H4 (cell line): ENCODE measurements at regions not wholly inside any gene's neighbourhood (a gene's known extent, or its start where the extent isn't known, plus 50 kb on each side); places are given as distances from the start of the nearest gene placed in this dataset.
"Not testable (repeated sequence)": the region's sequence is repeated elsewhere in the genome, so short reads cannot be mapped to it uniquely, and the experiment has no call there.

Experiments
- DNase-seq: peaks from one replicate; pipeline ENCODE4 v3.0.0-alpha.2; 2015; ENCODE audit warnings: low spot score

- DNase-seq, result no peak
These were observed 107.4 kb upstream of the BARHL2 start for GRCh38 chr1:90824551-90824950.

- no peak for DNase-seq
These were observed 106.6 kb upstream of the BARHL2 start for GRCh38 chr1:90823686-90824085.

- no peak for DNase-seq
These were observed 104.8 kb upstream of the BARHL2 start for GRCh38 chr1:90821788-90822359.

GRCh38 chr1:90821152-90821787, 104.2 kb upstream of the BARHL2 start:
- no peak for DNase-seq

DNA sequence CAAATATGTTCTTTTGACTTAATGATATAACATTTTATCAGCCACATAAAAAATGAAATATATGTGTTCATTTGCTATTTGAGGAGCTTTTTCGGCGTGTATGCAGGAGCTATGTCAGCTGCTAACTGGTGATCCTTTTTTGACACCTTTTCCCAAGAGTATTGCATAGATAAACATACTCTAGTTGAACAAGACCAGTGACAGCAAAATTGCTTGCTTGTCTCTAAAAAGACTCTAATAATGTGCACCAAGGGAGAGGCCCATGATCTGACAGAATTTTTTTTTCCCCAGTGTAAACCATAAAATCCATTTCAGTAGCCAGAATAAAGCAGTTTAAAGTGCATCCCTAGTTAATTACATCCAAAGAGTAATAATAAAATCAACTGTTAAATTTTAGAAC, 103.6 kb upstream of the BARHL2 start:
- no peak for DNase-seq

DNA sequence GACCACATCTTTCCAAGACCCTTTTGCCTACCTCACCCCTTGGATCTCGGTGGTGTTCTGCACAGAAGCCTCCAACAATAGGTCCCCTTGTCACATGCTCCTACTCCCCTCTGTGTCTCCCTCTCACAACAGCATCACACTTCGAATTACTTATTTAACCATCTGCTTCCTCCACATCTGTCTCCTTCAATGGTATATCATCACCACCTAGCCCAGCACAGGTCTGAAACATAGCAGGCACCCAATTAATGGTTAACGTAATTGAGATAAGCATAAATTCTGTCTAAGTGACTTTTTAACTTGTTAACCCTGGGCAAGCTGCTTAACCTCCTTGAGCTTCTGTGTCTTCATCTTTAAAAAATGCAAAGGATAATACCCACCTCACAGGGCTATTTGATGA, 100.3 kb upstream of the BARHL2 start:
- no peak for DNase-seq

DNA sequence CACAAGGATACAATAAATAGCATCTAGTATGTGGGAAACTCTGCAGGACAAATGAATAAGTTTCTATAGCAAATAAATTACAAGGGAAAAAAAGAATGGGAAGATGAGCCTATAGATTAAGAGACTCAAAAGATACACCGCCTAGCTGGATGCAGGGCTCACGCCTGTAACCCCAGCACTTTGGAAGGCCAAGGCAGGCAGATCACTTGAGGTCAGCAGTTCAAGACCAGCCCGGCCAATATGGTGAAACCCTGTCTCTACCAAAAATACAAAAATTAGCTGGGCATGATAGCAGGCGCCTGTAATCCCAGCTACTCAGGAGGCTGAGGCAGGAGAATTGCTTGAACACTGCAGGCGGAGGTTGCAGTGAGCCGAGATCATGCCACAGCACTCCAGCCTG, 95.1 kb upstream of the BARHL2 start:
- not testable (repeated sequence) for DNase-seq

DNA sequence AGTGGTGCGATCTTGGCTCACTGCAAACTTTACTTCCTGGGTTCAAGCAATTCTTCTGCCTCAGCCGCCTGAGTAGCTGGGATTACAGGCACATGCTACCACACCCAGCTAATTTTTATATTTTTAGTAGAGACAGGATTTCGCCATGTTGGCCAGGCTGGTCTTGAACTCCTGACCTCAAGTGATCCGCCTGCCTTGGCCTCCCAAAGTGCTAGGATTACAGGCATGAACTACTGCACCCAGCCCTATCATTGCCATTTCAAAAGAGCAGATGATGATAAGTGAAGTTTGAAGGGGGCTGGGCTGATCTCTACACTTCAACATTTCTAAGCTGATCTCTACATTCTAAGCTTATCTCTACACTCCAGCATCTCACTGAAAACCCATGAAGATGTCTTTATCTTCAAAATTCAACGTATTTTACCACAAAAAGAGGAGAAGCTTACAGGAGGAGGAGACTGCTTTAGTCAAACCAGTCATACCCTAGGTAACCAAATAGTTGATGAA, 94.4 kb upstream of the BARHL2 start:
- DNase-seq, result not testable (repeated sequence)

- no peak for DNase-seq
These were observed 93.6 kb upstream of the BARHL2 start for GRCh38 chr1:90810681-90811080.

GRCh38 chr1:90809996-90810395, 92.9 kb upstream of the BARHL2 start:
- no peak for DNase-seq

DNA sequence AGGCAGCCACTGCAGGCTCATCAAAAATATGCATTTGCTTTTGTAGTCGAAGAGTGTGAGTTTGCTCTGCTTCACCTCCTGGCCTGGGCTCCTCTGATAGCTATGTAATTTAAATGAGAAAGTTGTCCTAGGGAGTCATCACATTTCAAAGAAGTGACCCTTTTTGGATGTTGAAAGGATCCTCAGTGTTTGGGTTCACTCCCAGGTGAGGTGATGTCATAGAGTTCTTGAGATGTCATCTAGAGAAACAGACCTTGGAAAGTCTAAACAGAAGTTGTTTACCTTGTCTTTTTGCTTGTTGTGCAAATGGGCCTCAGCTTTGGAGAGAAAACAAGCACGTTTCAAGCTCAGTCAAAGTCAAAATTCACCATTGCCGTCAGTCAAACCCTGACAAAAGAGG, 92.0 kb upstream of the BARHL2 start:
- DNase-seq, result no peak

GRCh38 chr1:90807329-90807728, 90.2 kb upstream of the BARHL2 start:
- DNase-seq, result no peak

DNA sequence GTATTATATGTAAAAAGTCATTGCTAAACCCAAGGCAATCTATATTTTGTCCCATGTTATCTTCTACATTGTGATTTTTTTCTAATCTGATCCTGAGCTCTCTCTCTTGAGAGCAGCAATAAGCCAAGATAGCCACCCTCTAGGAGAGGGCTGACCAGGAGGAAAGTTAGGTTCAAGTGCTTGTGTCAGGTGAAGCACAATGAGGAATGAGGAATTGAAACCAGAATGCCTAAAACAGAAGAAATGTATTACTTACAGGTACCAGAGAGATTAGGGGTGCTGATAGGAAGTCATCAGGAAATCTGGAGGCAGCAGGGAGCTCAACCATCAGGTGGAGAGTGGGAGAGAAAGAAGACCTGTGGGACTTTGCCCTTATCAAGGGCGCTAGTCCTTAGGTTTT, 85.5 kb upstream of the BARHL2 start:
- DNase-seq, result no peak

GRCh38 chr1:90800012-90800717, 83.1 kb upstream of the BARHL2 start:
- no peak for DNase-seq

DNA sequence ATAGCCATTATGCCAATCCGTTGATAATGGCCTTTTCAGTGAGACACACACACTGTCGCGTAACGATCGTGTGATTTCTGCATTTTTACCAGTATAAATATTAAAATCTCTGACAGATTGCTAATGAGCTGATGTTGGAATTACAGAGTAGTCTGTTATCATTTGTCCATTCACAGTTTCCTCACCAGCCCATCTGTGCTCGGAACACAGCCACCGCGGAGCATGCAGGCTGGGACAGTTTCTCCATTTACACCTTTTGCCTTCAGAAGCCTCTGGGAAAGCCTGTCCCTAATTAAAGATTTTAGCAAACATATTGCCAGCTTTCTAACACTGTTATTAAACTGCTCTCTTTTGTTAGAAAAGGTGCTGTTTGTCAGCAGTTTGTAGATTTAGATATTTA, 82.2 kb upstream of the BARHL2 start:
- DNase-seq, result no peak

- DNase-seq, result no peak
These were observed 81.8 kb upstream of the BARHL2 start for GRCh38 chr1:90798883-90799282.

DNA sequence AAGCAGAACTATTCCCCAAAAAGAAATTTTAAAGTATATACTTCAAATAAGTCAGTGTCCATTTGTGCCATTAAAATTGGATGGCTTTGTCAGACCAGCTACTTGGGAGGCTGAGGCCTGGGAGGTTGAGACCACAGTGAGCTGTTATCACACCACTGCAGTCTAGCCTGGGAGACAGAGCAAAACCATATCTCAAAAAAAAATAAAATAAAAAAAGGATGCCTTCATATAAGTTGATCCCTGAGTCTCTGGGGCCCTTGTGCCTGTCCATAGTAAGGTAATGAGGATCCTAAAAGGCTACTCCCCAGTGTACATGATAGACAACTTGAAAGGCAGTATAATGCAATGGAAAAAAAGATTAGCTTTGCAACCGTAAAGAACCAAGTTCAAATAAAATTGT, 81.2 kb upstream of the BARHL2 start:
- DNase-seq, result no peak

- DNase-seq, result no peak
These were observed 78.3 kb upstream of the BARHL2 start for GRCh38 chr1:90795431-90795830.

DNA sequence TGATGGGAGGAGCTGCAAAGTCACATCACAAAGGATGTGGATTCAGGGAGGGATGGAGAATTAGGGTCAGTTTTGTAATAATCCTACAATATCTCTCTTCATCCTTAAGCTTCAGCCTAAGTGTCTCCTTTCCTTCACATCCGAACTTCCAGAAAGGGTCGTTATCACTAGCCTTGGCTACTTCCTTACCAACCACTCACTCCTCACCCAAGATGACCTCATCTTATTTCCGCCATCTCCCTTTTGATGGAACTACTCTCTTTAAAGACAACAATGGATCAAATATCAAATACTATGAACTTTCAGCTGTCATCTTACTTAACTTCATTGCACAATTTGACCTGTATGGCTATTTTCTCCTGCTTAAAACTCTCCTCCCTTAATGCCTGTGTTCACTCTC, 69.6 kb upstream of the BARHL2 start:
- DNase-seq, result no peak

DNA sequence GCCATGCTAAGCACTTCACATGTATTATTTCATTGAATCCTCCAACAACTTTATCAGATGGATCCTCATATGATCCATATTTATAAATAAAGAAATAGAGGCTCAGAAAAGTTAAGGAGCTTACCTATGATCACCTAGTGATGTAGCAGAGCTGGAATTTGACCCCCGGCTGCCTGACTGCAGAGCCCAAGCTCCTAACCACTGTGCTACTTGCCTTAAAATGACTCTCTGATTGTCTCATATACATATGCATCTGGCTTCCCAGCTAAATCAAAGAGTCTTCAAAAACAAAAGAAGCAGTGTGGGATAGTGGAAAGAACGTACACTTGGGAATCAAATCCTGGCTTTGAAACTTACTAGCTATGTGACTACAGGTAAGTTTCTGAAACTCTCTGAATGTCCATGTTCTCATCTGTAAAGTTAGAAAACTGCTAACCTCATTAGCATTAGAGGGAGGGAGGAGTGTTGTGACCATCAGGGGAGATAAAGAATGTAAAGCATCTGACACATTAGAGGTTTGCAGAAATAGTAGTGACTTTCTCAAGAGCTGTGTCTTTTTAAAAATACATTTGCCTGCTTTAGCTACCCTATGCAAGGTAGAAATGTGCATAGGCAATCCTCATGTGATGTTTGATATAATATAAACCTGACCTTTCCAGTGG, 67.2 kb upstream of the BARHL2 start:
- DNase-seq, result no peak

- no peak for DNase-seq
These were observed 66.1 kb upstream of the BARHL2 start for GRCh38 chr1:90783181-90783580.

DNA sequence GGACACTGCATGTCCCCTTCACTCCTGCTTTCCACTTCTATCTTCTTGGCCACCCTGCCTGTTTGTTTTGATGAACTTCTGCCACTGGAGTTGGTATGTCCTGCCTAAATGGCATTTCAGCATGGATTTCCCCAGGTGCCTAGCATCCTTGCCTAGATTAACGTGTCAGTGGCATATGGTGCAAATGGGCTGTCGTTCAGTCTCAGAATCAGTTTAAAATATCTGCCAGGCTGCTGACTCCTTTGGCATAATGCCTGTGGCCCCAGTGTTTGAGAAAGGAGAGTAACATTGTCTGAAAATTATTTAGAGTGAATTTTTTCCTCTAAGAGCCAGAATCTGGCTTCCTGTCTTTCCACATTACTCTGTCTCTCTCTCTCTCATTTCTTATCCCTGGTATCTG, 64.9 kb upstream of the BARHL2 start:
- DNase-seq, result no peak

GRCh38 chr1:90781534-90781933, 64.4 kb upstream of the BARHL2 start:
- no peak for DNase-seq
